ENCODE measurements at regions not wholly inside any gene's neighbourhood (a gene's known extent, or its start where the extent isn't known, plus 50 kb on each side); places are given as distances from the start of the nearest gene placed in this dataset.

GRCh38 chr7:12089951-12090756 is 120.9 kb upstream of the TMEM106B start:
- DNase-seq: no peak

GRCh38 chr7:12090757-12091221 is 120.3 kb upstream of the TMEM106B start:
- DNase-seq: no peak

- no peak for DNase-seq
Measured at GRCh38 chr7:12091231-12091630, 119.9 kb upstream of the TMEM106B start.

GRCh38 chr7:12092499-12093130 is 118.5 kb upstream of the TMEM106B start:
- no peak for DNase-seq

DNA sequence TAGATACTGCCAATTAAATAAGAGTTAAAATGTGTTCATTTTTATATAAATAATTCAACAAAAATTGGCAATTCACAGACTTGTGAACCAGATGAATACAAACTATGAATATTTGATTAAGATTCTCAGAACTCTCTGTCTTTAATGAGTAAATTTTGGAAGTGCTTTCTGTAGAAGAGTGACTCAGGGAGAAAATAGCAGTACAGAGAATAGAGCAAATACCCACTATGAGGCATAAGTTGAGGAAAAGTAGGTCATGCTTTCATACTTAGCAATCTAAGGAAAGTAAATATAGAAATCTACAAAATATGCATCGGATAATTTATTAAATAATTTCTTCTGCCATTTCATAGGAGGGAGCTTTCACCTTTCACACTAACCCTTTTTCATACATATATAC is 117.7 kb upstream of the TMEM106B start:
- DNase-seq: no peak

DNA sequence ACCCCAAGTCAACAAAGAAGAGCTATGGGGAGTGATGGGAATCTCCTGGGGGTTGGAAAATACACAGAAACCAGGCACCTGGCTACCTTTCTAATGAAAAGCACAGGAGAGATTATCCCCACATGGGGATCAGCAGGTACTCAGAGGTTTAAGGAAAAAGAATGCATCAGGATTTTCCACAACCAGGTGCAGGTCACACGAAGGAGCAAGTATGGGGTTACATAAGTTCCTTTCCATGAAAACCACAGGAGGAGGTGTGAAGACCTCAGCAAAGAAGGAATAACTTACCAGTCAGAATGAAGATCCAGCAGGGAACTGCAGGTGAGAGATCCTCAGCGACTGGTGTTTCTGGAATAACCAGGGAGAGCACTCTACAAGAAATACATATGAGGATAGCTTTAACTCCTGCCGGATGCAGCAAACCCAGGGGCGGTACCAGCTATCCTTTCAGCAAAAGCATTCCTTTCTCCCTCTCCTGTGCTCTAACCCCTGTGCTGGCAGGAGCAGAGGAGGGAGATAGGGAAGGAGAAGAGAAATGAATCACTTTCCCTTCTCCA is 116.7 kb upstream of the TMEM106B start:
- no peak for DNase-seq

DNA sequence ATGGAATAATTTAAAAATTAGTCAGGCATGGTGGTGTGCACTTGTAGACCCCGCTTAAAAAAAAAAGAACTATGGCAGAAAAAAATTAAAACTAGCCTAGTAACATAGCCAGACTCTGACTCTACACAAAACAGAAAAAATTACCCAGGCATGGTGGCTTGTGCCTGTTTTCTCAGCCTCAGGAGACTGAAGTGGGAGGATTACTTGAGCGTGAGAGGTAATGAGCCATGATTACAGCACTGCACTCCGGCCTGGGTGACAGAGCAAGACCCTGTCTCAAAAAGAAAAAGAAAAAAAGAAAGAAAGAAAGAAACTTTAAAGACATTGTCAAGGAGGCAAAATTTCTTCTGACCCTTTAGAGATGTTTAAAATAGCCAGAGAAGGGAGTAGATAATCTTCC is 109.0 kb upstream of the TMEM106B start:
- no peak for DNase-seq

DNA sequence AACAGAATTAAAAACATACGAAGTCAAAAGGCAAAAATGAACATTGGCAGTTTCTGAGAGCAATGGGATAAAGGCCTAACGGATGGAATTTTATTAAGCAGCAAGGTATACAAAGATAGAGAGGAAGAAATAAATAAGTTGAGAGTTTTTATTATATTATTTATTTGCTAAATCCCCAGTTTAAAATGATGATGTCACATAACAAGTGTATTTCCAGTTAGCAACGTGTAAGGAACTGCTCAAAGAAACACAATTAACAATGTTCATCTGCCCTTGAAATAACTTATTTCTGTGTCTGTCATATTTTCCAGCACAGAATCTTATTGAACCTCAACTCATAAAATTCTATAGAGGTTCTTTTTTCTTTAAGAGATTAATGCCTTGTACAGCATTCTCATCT is 108.6 kb upstream of the TMEM106B start:
- DNase-seq: no peak

GRCh38 chr7:12103948-12104347 is 107.1 kb upstream of the TMEM106B start:
- DNase-seq: no peak

GRCh38 chr7:12107381-12107780 is 103.7 kb upstream of the TMEM106B start:
- DNase-seq: no peak

DNA sequence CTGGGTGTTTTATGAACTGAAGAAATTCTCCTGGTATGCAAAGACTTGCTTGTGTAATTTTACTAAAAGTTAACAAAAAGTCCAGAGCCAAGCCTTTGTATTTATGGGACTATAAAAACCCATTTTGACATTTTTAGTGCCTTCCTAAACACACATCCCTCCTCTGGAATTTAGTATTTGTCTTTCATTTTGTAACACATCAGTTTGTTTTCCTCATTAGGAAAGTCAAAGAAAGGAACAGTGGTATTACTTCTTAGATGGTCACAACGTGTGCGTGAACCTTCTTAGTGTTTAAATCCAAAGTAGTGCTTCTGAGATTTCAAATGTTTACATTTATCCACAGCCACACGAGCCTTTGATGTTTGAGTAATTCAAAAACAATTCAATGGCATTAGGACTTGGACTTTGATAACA is 103.2 kb upstream of the TMEM106B start:
- no peak for DNase-seq

DNA sequence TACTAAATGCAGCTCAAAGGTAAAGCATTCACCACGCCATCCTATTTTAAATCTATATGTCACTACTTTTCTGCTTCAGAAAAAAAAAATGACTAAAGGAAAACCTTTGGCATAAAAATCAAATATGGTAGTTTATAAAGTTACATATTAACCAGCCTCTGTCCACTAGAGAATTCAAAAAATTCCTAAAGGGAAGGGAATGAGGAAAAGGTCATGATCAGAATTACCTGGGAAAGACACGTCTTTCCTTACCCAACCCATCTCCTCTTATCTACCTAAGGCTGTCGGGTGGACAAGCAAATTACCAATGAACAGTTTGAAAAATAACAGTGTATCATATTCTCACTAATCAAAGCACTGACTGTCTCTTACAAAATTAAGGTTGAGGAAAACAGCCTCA is 100.7 kb upstream of the TMEM106B start:
- no peak for DNase-seq

- peak; percentile 20 for DNase-seq
Measured at GRCh38 chr7:12111422-12112405, 99.4 kb upstream of the TMEM106B start.

GRCh38 chr7:12117170-12117569 is 93.9 kb upstream of the TMEM106B start:
- no peak for DNase-seq

DNA sequence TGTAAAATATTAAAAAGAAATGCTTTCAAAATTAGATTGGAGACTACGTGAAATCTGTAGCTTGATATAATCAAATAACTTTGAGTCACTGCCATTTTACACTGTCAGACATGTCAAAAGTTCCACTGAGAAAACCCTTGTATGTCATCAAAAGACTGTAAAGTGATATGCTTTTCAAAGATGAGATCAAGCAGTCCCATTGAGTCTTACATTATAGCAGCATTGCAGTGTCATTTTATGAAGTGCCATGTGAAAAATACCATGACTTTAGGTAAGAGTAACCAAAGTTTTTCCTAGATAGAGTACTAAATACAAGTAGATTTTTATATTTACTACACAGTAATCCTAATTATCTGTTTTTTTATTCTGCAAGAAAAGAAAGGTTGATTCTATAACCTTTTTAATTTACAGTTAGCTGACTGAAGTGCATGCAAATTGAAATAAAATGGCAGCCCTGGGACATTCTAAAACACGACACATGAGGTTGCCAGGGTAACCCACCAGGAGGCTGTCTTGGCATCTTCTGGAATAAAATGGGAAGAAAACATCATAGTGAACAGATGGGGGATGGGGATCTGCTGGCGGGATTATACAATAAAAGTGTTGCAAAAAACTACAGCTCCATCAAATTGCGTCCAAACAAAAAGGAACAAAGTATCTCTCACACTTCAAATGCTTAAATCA is 91.3 kb upstream of the TMEM106B start:
- no peak for DNase-seq

DNA sequence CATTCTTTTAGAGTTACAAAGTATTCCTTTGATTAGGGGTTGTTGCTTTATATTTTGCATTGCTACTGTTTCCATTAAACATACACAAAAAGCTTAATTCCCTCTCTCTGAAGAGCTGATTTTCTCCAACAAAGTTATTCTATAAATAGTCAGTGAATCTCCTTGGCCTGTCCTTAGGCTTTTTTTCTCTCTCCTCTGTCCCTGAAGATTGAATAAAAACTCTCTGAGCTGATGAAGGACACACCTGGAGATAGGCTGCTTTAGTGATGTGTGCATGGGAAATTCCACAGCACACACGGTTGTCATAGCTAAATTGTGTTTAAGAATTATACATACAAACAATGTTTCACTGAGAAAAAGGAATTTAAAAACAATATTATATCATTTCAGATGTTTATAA is 90.5 kb upstream of the TMEM106B start:
- DNase-seq: no peak

GRCh38 chr7:12123172-12123571 is 87.9 kb upstream of the TMEM106B start:
- no peak for DNase-seq

DNA sequence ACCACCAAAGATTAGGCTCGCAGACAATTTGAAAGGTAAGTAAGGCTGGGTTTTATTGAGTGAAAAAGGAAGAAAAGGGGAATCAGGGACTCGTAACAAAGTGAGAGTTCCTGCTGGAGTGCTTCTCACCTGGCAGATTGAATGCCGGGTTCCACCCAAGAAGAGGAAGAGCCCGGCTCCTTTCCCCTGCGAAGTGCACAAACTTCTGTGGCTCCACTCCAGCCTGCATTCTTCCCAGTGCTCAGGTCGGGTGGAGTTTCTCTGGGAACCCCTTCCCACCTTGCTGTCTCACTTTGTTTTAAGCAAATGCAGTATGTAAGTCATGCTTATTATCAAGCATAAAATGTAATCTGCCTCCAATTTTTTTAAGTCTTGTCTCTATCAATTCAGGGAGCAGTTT is 87.1 kb upstream of the TMEM106B start:
- DNase-seq: no peak

DNA sequence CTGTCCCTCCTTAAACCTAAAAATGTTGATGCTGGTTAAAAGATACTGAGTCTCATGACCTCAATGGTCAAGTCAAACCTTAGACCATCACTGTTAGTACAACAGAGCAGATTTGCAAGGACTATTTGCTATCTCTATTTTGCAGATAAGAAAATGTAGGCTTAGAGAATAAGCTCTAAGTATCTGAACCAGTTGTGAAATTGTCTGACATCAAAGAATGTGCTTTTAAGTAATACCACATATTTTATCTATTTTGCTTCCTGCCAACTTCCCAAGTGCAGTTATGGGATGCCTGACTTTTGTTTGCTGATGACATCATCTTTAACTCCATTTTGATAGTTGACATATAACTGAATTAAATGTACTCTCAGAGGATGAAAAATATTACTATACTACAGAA is 83.6 kb upstream of the TMEM106B start:
- DNase-seq: no peak

DNA sequence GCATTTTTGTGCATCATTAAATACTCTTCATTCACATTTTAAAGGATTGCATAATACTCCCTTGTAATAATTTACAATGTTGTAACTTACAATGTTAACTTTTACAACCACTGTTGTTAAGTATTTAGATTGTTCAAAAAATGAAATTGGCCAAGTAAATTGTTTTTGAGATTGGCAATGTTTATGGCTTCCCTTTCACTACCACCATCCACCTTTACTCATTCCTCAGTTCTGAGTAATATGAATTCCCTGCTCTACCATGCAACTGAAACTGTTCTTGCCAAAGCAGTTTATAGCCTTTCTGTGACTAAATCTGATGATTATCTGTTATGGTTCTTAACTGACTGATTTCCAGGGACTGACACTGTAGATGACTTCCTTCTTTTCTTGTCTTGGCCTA is 80.5 kb upstream of the TMEM106B start:
- DNase-seq: no peak

DNA sequence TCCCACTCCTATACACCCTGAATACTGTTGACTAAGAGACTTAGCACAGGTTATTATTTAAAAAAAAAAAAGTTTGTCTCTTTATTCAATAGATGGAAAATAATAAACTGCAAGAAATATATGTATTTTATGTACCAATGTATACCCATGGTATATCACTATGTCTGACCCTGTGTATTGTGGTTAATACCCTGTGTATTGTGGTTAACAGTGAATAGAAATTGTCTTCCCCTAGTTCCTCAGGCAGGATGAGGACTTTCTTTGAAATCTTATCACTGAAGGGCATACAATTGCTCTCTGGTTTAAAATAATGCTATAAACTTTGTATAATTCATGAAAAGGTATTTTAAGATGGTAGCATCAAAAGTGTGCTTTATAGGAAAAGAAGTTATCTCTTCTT is 80.0 kb upstream of the TMEM106B start:
- no peak for DNase-seq

GRCh38 chr7:12133865-12134264 is 77.2 kb upstream of the TMEM106B start:
- DNase-seq: no peak
